Ascending aorta (tissue), 2 donors: ENCODE measurements at regions not wholly inside any gene's neighbourhood (a gene's known extent, or its start where the extent isn't known, plus 50 kb on each side); places are given as distances from the start of the nearest gene placed in this dataset.

Source experiments
- DNase-seq, 2 donors: peaks; one replicate each; pipeline ENCODE4 v3.0.0-alpha.2; 2019; ENCODE audit warnings: low spot score in 2 of 2
- H3K27ac ChIP-seq, 2 donors: fragments of 200-600 bp; sonication (generic); one replicate each; pipeline ENCODE4 v1.5.1; 2016 to 2017; ENCODE audit warnings: mild to moderate bottlenecking in 1 of 2
- H3K27me3 ChIP-seq: fragments of 200-600 bp; sonication (generic); one replicate; pipeline ENCODE4 v1.5.1; 2017
- H3K36me3 ChIP-seq, 2 donors: fragments of 200-600 bp; sonication (generic); one replicate each; pipeline ENCODE4 v1.5.1; 2016
- H3K4me1 ChIP-seq, 2 donors: fragments of 200-600 bp; sonication (generic); one replicate each; pipeline ENCODE4 v1.5.1; 2016 to 2017; ENCODE audit warnings: mild to moderate bottlenecking in 1 of 2
- H3K4me3 ChIP-seq, 2 donors: fragments of 200-600 bp; sonication (generic); one replicate each; pipeline ENCODE4 v1.5.1; 2016 to 2017; ENCODE audit warnings: mild to moderate bottlenecking in 1 of 2
- H3K9me3 ChIP-seq, 2 donors: fragments of 200-600 bp; sonication (generic); one replicate each; pipeline ENCODE4 v1.5.1; 2016
- intact Hi-C: fragments of 100-400 bp; cut with DNase I; formaldehyde crosslinking; loops from one replicate; pipeline ENCODE4 v1.15.1; 2023
- TF ChIP-seq, protein P1 (sequence below), 3 experiments: fragments of 200-600 bp in 2 of 3; fragments of 450-650 bp in 1 of 3; sonication (generic) in 2 of 3; IDR thresholded peaks; one replicate each; pipeline ENCODE4 v1.5.1; 2016 to 2019; ENCODE audit warnings: antibody characterized with exemption in 3 of 3, mild to moderate bottlenecking in 1 of 3, moderate library complexity in 1 of 3

- Histone ChIP-seq H3K36me3 (no peaks in the 10 kb centered on the region), H3K4me1 (no peaks in the 10 kb centered on the region), H3K27me3 (no peaks in the 10 kb centered on the region), H3K4me3 (no peak overlapping the region), H3K9me3 (no peaks in the 10 kb centered on the region), H3K27ac (no peak overlapping the region)
- no peak for DNase-seq
- TF ChIP-seq, protein P1, sequence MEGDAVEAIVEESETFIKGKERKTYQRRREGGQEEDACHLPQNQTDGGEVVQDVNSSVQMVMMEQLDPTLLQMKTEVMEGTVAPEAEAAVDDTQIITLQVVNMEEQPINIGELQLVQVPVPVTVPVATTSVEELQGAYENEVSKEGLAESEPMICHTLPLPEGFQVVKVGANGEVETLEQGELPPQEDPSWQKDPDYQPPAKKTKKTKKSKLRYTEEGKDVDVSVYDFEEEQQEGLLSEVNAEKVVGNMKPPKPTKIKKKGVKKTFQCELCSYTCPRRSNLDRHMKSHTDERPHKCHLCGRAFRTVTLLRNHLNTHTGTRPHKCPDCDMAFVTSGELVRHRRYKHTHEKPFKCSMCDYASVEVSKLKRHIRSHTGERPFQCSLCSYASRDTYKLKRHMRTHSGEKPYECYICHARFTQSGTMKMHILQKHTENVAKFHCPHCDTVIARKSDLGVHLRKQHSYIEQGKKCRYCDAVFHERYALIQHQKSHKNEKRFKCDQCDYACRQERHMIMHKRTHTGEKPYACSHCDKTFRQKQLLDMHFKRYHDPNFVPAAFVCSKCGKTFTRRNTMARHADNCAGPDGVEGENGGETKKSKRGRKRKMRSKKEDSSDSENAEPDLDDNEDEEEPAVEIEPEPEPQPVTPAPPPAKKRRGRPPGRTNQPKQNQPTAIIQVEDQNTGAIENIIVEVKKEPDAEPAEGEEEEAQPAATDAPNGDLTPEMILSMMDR (IDR thresholded peaks at IDR 0.05), result no peak
- intact Hi-C loops, result no loop called here
Measured at GRCh38 chr3:46080124-46080968, 53.1 kb upstream of the XCR1 start.

DNA sequence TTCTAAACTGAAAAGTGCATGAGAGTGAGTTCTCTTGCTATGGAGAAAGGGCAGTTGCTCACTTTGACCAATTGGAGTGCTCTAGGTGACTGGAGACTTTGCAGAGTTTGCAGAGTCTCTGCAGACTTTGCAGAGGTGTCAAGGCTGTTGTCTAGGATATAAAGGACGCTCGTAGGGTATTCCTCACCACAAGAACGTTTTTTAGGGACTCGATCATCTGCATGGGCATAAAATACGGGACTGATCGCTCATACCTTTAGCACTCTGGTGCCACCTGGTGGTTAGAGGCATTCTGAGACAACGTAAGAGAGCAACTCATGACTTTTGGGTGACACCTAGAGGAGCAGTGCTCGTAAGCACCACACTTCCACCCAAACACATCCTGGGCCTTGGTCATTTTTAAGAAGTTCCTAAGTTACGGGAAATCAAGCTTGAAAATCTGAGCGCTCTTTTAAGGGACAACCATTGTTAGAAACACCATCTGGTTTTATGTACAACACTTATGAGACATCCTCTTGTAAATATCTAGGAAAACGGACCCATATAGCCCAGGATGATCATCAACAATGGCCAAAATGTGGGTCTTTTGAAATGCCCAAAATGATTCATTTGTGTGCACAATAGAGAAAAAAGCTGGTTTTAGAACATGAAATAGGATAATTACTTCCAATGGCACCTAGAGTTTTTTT is 51.6 kb upstream of the XCR1 start:
- intact Hi-C loops, result loop anchor here (1.0 to 10.0 kb wide), 5 partner anchors 24 to 564 kb away; partner anchors contain the start of gene LZTFL1
- Histone ChIP-seq H3K4me3 (peak overlapping the region in 1 of 2 donors; percentile 45), H3K4me1 (no peaks in the 10 kb centered on the region), H3K27ac (no peak overlapping the region), H3K36me3 (no peaks in the 10 kb centered on the region), H3K27me3 (no peaks in the 10 kb centered on the region), H3K9me3 (no peaks in the 10 kb centered on the region)
- DNase-seq, result peak; percentile 53 to 97
- TF ChIP-seq, protein P1 (IDR thresholded peaks at IDR 0.05), result peak; percentile 96 to 99 (median 97)
